ENCODE measurements at regions not wholly inside any gene's neighbourhood (a gene's known extent, or its start where the extent isn't known, plus 50 kb on each side); places are given as distances from the start of the nearest gene placed in this dataset.
"Not testable (repeated sequence)": the region's sequence is repeated elsewhere in the genome, so short reads cannot be mapped to it uniquely, and the experiment has no call there.

DNA sequence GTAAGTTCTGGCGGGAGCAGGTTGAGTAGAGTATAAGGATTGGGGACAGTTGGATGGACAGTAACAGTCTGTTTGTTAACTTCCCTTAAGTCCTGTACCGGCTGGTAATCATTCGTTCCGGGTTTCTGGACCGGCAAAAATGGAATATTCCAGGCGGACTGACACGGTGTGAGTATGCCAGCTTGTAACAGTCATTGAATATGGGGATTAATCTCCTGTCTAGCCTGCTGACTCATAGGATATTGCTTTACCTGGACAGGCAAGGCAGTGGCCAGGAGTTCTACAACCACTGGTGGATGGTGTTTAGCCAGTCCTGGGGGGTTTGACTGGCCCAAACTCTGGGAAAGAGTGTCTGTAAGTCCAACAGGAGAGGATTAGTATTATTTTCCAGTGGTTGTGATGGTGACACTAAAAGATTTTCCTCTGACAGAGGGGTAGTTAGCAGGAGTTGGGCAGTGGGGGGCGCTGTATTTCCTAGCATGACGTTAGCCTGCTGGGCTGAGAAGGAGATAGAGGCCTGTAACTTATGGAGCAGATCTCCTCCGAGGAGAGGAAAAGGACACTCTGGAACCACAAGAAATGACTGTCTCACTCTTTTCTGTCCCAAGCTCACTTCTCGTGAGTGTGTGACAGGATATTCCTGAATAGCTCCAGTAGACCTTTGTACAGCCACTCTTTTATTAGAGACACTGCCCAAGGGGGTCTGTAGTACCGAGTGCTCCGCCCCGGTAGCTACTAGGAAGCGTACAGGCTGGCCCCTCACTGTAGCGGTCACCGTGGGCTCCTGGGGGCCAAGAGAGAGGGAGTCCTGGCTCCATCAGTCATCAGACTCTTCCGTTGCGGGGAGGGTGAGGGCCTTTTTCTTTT is 152.2 kb downstream of the TRIM27 start:
- DNase-seq = peak; percentile 12

DNA sequence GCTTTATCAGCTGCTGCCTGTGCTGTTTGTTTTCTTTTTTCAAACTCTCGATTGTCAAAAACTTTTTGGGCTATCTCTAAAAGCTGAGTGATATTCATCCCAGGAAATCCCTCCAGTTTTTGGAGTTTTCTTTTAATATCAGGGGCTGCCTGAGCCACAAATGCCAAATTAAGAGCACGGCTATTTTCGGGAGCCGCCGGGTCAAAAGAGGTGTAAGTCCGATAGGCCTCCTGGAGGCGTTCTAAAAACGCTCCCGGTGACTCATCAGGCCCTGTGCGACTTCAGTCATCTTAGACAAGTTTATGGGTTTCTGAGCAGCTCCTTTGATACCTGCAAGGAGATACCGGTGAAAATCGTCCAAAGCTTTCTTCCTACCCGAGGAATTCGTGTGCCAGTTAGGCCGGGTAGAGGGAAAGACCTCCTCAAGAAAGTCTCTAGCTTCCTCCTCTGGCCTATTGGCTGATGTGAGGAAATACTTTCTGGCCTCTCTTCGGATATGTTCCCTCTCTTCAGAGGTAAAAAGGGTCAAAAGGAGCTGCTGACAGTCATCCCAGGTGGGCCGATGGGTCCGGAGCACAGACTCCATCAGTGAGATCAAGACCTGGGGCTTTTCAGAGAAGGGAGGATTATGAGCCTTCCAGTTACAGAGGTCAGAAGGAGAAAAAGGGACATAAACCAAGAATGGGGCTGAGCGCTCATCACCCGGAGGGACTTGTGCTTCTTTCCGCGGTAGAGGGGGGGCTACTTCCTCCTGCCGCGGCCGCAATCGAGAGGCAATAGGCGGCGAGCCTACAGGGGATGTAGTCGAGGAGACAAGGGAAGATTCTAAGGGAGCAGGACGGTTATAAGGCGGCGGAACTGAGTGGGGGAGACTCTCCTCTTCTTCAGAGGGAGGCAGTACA is 151.1 kb downstream of the TRIM27 start:
- DNase-seq = no peak

GRCh38 chr6:28774292-28775051 is 149.3 kb downstream of the TRIM27 start:
- no peak for DNase-seq

DNA sequence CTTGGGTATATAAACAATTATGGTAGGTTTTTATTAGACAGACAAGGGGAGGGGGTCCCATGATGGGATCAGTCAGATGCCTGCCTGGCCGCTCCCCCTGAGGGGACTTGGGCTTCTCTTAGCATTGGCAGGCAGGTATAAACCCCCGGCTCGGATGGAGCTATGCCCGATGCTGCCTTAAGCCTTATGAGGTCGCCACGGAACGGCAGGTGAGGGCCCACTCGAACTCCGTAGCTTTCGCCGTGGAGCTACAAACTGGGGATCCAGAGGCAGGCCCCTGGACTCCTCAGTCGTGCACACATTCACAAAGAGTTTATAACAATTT is 148.8 kb downstream of the TRIM27 start:
- DNase-seq = no peak

DNA sequence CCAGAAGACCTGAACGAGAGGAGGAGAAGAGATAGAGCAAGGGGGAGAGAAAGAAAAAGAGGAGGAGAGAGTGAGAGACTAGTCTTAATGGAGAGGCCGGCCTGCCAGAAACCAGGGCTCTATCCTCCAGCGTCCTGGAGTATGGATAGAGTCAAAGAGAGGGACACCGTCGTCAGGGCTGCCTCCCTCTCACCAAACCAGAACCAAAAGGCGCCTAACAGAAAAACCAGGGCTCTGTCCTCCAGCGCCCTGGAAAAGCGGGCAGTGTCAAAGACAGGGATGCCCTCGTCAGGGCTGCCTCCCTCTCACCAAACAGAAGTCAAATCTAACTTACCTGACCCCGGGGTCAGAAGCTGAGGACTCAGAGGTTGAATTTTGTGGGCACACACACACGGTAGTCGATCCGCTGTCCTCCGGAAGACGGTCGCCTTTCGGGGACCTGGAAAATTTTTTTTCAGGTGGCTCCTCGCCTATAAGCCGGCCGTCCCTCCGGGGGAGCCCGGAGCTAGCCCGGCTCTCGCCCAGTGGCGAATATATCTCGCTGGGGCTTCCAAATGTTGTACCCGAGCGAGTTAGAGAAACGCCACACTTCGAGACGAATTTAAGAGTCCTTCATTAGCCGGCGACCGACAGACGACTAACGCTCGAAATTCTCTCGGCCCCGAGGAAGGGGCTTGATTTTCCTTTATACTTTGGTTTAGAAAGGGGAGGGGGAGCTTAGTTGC is 148.2 kb downstream of the TRIM27 start:
- no peak for DNase-seq

DNA sequence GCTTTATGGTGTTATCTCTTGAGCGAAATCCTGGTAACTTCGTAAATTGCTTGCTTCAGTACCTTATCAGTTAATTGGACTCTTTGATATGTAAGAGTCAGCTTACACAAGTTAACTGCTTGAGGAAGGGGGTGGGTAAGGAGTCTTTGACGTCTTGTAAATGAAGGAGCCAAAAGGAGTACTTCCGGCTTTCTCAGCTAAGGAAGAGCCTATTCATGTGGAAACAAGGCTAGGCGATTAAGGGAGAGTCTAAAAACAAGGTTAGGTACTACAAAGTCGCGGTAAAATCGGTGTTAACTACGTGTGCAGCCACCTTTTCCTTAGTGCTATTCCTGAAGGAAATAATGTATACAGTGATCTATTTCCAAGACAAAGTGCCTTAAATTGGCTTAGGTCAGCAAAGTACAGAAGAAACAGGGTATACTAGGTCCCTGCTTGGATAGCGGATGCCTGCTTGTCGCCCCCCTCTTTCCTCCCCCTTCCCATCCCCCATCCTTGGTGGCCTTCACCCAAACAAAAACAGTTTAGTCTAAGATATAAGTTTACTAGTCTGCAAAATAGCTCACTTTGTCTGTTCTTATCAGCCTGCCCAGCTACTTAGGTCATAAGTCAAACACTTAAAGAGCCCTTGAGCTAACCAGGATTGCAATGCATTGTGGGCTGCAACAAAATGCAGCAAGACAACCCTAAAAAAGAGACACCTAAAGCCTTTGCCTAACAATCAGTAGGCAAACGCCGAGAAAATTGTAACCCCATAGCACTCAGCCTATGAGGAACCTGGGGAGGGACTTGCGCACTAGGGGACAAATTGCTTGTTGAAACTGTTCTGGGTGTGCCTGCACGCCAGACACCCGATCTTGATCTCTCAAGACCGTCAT is 147.3 kb downstream of the TRIM27 start:
- DNase-seq = no peak

- DNase-seq = no peak
Observed at GRCh38 chr6:28777147-28777461, 146.7 kb downstream of the TRIM27 start.

GRCh38 chr6:28782113-28782673 is 141.6 kb downstream of the TRIM27 start:
- no peak for DNase-seq

DNA sequence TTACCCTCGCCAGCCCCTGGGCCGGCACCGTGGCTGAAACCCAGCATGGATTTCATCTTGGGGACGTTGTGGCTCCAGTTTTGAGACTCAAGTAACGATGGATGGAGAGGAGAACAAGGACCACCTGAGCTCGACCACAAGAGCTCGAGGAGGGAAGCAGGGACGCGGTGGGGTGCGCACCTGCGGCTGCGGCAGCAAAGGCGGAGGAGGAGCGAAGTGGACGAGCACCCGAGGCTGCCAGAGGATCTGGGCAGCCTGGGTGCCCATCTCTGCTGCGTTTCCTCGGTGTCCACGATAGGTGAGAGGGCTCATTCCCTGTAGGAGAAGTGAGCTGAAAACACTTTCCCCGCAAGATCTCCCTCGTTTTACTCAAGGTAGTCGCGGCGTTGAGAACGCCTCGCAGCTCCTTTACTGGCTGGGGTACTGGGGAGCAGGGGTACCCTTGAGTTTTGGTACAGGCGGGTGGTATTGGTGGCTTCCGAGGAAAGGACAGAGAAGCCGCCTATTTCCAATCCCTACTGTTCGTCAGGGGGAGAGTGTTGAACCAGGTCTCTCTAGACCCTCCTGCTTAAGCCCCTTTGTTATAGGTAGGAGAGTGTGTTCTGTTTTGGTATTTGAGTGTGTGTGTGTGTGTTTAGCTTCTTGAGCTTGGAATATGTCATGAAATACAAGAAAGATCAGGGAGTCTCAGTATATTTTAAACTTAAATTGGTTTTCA is 137.7 kb downstream of the TRIM27 start:
- no peak for DNase-seq

- DNase-seq = peak; percentile 73 to 86
Observed at GRCh38 chr6:28789553-28790083, 134.2 kb downstream of the TRIM27 start.

DNA sequence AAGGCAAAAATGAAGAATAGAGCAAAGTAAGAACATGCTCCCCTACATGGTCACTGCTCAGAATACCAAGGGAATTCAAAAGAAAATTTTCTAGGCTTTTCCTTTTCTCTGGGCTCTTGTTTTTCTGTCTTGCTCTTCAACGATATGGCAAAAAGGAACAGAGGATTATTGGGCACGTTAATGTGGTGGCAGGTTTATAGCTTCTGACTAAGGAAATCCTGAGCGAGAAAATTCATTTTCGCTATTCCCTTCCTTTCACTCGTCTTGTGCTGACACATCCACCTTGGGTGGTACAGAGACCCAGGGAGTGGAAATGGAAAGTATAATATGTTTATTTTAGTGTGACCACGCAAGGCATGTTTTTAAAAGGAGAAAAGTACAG is 132.8 kb downstream of the TRIM27 start:
- peak; percentile 45 to 77 for DNase-seq

- DNase-seq = no peak
Observed at GRCh38 chr6:28794175-28795002, 129.4 kb downstream of the TRIM27 start.

GRCh38 chr6:28800647-28801046 is 123.1 kb downstream of the TRIM27 start:
- not testable (repeated sequence) for DNase-seq

DNA sequence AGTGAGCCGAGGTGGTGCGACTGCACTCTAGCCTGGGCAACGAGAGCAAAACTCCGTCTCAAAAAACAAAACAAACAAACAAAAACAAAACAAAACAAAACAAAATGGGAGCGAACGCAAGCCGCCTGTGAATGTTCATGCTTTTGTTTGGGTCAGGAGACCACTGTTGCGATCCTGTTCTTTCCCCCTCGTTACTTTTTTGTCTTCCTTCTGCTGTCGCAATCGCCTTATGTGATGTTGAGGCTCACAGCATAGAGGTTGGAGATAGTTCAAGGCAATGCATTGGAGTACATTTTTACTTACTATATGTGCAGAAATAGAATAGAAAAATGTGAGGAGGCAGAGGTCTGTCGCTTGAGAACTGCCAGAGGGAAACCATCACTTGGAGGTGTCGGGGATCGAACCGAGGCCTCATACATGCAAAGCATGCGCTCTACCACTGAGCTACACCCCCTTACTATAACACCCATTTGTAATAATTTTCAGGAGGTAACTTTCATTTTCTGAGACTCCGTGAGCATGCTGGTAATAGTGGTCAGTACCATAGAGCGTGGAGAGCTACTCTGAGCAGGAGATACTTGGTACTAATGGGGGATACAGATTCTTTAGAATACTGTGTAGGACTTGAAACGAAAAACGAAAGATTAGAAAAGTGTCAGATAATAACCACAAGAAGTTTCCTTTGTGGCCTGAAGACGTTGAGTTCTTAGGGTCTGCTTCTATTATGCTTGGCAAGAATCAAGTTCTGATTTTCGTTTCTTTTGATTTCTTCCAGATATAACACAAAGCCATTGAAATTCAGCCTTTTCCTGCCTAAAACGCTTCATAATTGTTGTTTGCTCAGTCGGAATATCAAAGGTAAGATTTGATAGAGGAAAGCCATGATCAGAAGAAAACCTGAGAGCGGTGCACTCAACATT is 121.1 kb downstream of the TRIM27 start:
- no peak for DNase-seq

GRCh38 chr6:28803337-28803709 is 120.5 kb downstream of the TRIM27 start:
- no peak for DNase-seq

DNA sequence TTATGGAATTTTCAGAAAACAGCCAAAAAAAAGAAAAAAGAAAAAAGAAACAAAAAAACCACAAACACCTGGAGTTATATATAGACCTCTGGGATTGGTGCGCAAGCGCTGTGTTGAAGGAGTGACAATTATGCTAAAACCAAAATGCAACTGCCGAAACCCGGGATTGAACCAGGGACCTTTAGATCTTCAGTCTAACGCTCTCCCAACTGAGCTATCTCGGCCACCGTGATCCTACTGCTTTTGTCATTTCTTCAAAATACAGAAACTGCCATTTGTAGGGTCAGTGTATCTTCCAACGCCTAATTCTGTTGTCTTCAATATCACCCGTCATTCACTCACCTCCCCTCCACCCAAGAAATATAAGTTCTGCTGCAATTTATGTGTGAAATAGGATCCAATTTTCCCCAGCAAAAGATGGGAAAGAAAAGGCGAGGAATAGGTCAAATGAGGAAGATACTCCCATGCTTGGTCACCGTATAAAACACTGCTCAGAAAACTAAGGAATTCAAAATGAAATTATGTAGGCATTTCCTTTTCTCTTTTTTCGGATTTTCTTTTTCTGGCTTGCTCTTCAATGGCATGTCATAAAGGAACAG is 116.0 kb downstream of the TRIM27 start:
- DNase-seq = peak; percentile 65 to 73

DNA sequence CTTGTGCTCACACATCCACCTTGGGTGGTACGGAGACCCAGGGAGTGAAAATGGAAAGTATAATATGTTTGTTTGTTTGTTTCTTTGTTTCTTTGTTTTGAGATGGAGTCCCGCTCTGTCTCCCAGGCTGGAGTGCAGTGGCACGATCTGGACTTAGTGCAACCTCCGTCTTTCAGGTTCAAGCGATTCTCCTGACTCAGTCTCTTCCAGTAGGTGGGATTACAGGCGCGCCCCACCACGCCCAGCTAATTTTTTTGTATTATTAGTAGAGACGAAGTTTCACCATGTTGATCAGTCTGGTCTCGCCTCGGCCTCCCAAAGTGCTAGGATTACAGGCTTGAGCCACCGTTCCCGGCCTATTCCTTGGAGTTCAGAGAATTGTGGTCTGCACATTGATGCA is 115.4 kb downstream of the TRIM27 start:
- no peak for DNase-seq
